Skeletal muscle tissue (tissue), 3 donors: ENCODE measurements at regions not wholly inside any gene's neighbourhood (a gene's known extent, or its start where the extent isn't known, plus 50 kb on each side); places are given as distances from the start of the nearest gene placed in this dataset.

Source experiments
- H3K27ac ChIP-seq: one replicate; pipeline ENCODE4 v1.7.0; 2013; ENCODE audit warnings: mild to moderate bottlenecking, low read depth, low read length, inconsistent platforms
- H3K27me3 ChIP-seq, 3 donors: one replicate each; pipeline ENCODE4 v1.7.0; 2013; ENCODE audit warnings: low read length in 3 of 3; ENCODE audit not compliant: control insufficient read depth in 3 of 3, insufficient read depth in 3 of 3
- H3K36me3 ChIP-seq, 3 donors: one replicate each; pipeline ENCODE4 v1.7.0; 2013; ENCODE audit warnings: low read length in 3 of 3; ENCODE audit not compliant: control insufficient read depth in 3 of 3, insufficient read depth in 3 of 3
- H3K4me1 ChIP-seq, 3 donors: one replicate each; pipeline ENCODE4 v1.7.0; 2013; ENCODE audit warnings: low read length in 3 of 3, mild to moderate bottlenecking in 3 of 3; ENCODE audit not compliant: control insufficient read depth in 3 of 3, insufficient read depth in 3 of 3
- H3K4me3 ChIP-seq, 3 donors: one replicate each; pipeline ENCODE4 v1.7.0; 2013; ENCODE audit warnings: low read length in 3 of 3
- H3K9ac ChIP-seq, 3 donors: one replicate each; pipeline ENCODE4 v1.7.0; 2013; ENCODE audit warnings: low read length in 3 of 3, mild to moderate bottlenecking in 3 of 3, moderate library complexity in 2 of 3, low read depth in 1 of 3
- H3K9me3 ChIP-seq, 3 donors: one replicate each; pipeline ENCODE4 v1.7.0; 2013; ENCODE audit warnings: low read length in 3 of 3; ENCODE audit not compliant: control insufficient read depth in 3 of 3
- donor health status: Osteomylitis.

- H3K4me1 ChIP-seq, result no peaks in the 10 kb centered on the region
- H3K4me3 ChIP-seq, result no peak overlapping the region
- peaks cover 25 to 41% (median 31%) of the 10 kb centered on the region in 3 donors for H3K27me3 ChIP-seq
- H3K27ac ChIP-seq, result no peak overlapping the region
- H3K9me3 ChIP-seq, result peaks cover 0 to 5% (median 4%) of the 10 kb centered on the region in 3 donors
- no peaks in the 10 kb centered on the region for H3K36me3 ChIP-seq
- no peak overlapping the region for H3K9ac ChIP-seq
These were observed 126.9 kb downstream of the PAPOLA start for GRCh38 chr14:96629082-96629481.

GRCh38 chr14:96629558-96630222 lies 127.5 kb downstream of the PAPOLA start:
- H3K4me1 ChIP-seq, result no peaks in the 10 kb centered on the region
- no peaks in the 10 kb centered on the region for H3K36me3 ChIP-seq
- peaks cover 20 to 35% (median 31%) of the 10 kb centered on the region in 3 donors for H3K27me3 ChIP-seq
- peaks cover 0 to 5% (median 4%) of the 10 kb centered on the region in 3 donors for H3K9me3 ChIP-seq
- H3K27ac ChIP-seq, result no peak overlapping the region
- no peak overlapping the region for H3K9ac ChIP-seq
- no peak overlapping the region for H3K4me3 ChIP-seq

- Histone ChIP-seq H3K4me3 (no peak overlapping the region), H3K9me3 (peaks cover 0 to 5% (median 4%) of the 10 kb centered on the region in 3 donors), H3K27me3 (peaks cover 14 to 29% (median 27%) of the 10 kb centered on the region in 3 donors), H3K4me1 (no peaks in the 10 kb centered on the region), H3K9ac (no peak overlapping the region), H3K36me3 (no peaks in the 10 kb centered on the region), H3K27ac (no peak overlapping the region)
These were observed 128.1 kb downstream of the PAPOLA start for GRCh38 chr14:96630281-96630680.

- Histone ChIP-seq H3K4me1 (no peaks in the 10 kb centered on the region), H3K27me3 (peaks cover 9 to 23% (median 21%) of the 10 kb centered on the region in 3 donors), H3K9me3 (peaks cover 0 to 5% (median 4%) of the 10 kb centered on the region in 3 donors), H3K36me3 (no peaks in the 10 kb centered on the region), H3K9ac (no peak overlapping the region), H3K27ac (no peak overlapping the region), H3K4me3 (no peak overlapping the region)
These were observed 128.8 kb downstream of the PAPOLA start for GRCh38 chr14:96631030-96631429.

- Histone ChIP-seq H3K27me3 (peaks cover 3 to 16% (median 14%) of the 10 kb centered on the region in 3 donors), H3K9me3 (peaks cover 0 to 5% (median 4%) of the 10 kb centered on the region in 3 donors), H3K36me3 (no peaks in the 10 kb centered on the region), H3K27ac (no peak overlapping the region), H3K4me3 (no peak overlapping the region), H3K9ac (no peak overlapping the region), H3K4me1 (no peaks in the 10 kb centered on the region)
These were observed 129.6 kb downstream of the PAPOLA start for GRCh38 chr14:96631621-96632362.

GRCh38 chr14:96632363-96632758 lies 130.2 kb downstream of the PAPOLA start:
- peaks cover 0 to 5% (median 4%) of the 10 kb centered on the region in 3 donors for H3K9me3 ChIP-seq
- H3K36me3 ChIP-seq, result no peaks in the 10 kb centered on the region
- no peak overlapping the region for H3K9ac ChIP-seq
- H3K27me3 ChIP-seq, result peaks cover 0 to 12% (median 11%) of the 10 kb centered on the region in 3 donors
- no peak overlapping the region for H3K4me3 ChIP-seq
- H3K4me1 ChIP-seq, result no peaks in the 10 kb centered on the region
- no peak overlapping the region for H3K27ac ChIP-seq

DNA sequence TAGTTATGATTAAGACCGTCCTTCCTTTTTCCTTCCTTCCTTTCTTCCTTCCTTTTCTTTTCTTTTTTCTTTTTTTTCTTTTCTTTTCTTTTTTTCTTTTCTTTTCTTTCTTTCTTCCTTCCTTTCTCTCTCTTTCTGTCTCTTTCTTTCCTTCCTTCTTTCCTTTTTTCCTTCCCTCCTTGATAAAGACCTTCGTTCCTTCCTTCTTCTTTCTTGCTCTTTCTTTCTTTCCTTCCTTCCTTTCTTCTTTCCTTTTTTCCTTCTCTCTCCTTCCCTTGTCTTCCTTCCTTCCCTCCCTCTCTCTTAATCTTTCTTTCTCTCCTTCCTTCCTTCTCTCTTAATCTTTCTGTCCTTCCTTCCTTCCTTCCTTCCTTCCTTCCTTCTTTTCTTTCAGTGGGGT lies 130.9 kb downstream of the PAPOLA start:
- Histone ChIP-seq H3K27ac (no peak overlapping the region), H3K27me3 (peaks cover 0 to 5% (median 5%) of the 10 kb centered on the region in 3 donors), H3K9ac (no peak overlapping the region), H3K9me3 (peaks cover 0 to 5% (median 4%) of the 10 kb centered on the region in 3 donors), H3K36me3 (no peaks in the 10 kb centered on the region), H3K4me3 (no peak overlapping the region), H3K4me1 (no peaks in the 10 kb centered on the region)

DNA sequence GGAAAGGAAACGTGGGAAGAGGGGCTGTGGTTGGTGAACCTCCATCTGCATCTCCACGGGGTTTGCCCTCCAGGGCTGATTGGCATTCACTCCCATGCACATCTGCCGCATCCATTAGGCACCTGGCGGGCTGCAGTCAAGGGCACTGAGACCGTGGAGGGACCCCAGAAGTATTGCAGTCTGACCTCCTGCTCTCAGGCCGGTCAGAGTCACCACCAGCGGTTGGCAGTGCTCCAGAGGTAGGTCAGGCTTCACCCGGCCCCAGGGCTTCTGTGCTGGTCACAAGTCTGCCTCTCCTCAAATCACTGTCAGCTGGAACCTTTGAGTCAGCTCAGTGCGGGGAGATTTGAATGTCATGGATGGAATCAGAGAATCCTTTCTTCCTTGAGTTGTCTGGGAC lies 132.3 kb downstream of the PAPOLA start:
- Histone ChIP-seq H3K4me3 (no peak overlapping the region), H3K27ac (no peak overlapping the region), H3K9ac (no peak overlapping the region), H3K27me3 (peaks cover 0 to under 1% (median 0%) of the 10 kb centered on the region in 3 donors), H3K4me1 (no peaks in the 10 kb centered on the region), H3K9me3 (peaks cover 0 to 6% (median 4%) of the 10 kb centered on the region in 3 donors), H3K36me3 (no peaks in the 10 kb centered on the region)

DNA sequence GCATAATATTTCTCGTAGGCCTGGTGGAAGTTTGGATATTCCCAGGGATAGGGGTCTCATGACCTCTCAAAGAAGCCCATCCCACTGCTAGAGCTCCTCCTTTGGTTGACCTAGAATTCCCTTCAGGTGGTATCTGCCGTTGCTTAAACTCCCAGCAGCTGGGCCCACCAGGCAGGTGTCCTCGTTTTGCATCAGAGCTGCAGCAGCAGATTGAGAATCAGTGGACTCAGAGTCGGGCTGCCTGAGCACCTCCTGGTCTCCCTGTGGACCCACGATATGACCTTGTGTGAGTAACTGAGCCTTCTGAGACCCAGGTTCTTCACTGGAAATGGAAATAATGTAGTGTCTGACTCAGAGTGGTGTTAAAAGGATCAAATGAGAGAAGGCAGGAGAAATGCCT lies 132.7 kb downstream of the PAPOLA start:
- H3K27ac ChIP-seq, result no peak overlapping the region
- no peaks in the 10 kb centered on the region for H3K27me3 ChIP-seq
- H3K4me1 ChIP-seq, result no peaks in the 10 kb centered on the region
- H3K36me3 ChIP-seq, result no peaks in the 10 kb centered on the region
- no peak overlapping the region for H3K4me3 ChIP-seq
- H3K9me3 ChIP-seq, result peaks cover 0 to 4% (median under 1%) of the 10 kb centered on the region in 3 donors
- no peak overlapping the region for H3K9ac ChIP-seq

DNA sequence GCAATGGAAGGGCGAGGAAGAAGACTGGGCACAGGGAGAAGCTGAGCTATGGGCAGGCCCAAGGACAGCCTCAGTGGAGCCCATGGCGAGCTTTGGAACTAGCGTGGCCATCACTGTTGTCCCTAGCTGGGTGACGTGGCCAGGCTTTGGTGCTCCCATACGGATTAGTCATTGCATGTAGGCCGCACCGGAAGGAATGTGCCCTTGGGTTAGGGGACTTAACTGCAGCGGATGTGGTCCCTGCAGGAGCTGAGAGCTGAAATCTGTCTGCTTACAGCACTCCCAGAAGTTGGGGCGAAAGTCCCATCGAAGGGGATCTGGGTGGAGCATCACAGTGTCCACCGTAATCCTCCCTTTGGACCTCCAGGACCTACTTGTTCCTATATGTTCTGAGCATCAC lies 133.7 kb downstream of the PAPOLA start:
- Histone ChIP-seq H3K36me3 (no peaks in the 10 kb centered on the region), H3K9me3 (peaks cover 0 to 2% (median 0%) of the 10 kb centered on the region in 3 donors), H3K4me3 (no peak overlapping the region), H3K4me1 (no peaks in the 10 kb centered on the region), H3K27me3 (no peaks in the 10 kb centered on the region), H3K9ac (no peak overlapping the region), H3K27ac (no peak overlapping the region)
